GM21576 (cell line): ENCODE measurements at regions not wholly inside any gene's neighbourhood (a gene's known extent, or its start where the extent isn't known, plus 50 kb on each side); places are given as distances from the start of the nearest gene placed in this dataset.

Source experiments
- ATAC-seq: cut with Tn5 transposase; IDR thresholded peaks from one replicate; pipeline ENCODE4 v1.9.1; 2021; ENCODE audit warnings: mild to moderate bottlenecking, moderate library complexity; ENCODE audit not compliant: unreplicated experiment

DNA sequence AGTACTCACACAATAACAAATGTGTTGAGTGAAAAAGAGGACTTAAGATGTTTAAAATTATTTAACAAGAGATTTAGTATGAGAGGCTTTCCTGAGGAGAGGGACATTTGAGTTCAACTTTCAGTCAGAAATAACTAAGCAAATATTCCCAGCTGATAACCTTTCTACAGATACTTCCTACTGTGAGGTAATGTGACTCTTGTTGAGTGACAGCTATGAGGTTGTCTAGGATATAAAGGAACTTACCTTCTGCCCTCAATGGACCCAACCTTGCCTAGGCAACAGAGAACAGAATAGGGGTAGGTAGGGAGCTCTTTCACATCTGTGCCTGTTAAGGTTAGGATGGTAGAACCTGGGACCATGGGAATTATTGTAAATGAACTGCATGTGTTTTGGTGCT, 54.7 kb downstream of the GLUD2 start:
- no peak for ATAC-seq

DNA sequence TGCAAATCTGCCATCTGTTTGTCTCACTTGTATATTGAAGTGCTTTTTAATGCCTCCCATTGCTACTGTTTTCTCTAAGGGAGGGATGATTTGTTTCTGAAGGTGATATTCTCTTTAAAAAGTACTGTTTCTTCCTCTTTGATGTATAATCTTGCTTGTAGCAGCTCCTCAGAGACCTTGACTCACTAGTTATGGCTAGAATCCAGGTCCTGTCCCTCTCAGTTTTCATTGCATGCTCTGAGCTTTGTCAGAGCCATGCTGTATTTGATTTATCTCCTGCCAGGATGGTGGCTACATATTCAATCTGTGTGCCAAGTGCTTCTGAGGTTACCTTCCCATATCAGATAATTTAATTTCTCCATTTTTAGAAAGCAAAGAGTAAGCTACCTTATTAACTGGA, 56.0 kb downstream of the GLUD2 start:
- ATAC-seq: no peak

DNA sequence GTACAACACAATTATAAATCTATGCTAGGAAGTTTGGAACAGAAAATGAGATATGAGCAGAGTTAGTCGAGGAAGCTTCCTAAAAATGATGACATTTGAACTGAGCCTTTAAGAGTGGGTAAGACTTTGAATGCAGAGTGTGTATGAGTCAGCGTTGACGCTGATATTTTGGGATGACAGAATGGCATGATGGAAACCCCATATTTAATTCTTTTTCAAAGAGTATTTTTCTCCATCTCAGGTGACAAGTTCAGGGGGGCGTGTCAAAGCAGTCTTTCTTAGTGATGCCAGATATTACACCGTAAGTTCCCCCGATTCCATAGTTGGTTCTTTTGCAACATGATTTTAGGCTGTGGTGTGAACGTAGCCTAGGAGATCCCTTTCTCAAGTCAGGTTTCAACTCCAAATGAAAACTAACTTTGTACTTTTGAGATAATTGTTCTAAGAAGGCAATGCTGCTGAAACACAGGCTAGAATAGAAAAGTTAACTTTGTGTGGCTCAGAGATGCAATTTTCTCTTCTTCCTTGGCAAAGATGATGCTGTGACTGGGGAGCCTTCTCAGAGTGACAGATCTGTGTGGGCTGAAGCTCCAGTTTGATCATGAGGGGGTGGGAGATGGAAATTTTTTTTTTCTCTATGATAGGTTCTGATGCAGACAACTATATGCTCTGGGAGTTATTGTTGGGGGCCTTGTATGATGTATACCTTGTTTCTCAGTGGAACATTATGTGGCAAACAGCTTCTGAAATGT, 59.2 kb downstream of the GLUD2 start:
- ATAC-seq: no peak

DNA sequence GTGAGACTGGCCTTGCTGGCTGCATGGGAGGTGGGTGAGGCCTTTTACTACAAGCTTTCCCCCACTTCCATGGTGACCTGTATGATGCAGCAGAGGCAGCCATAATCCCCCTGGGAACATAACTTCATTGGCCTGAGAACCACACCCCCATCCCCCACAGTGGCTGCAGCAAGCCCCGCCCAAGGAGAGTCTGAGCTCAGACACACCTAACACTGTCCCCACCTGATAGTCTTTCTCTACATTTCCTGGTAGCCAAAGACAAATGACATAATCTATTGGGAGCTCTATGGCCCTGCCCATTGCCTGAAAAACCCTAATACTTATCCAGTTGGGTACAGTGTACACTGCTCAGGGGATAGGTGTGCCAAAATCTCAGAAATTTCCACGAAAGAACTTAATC, 62.6 kb downstream of the GLUD2 start:
- no peak for ATAC-seq

DNA sequence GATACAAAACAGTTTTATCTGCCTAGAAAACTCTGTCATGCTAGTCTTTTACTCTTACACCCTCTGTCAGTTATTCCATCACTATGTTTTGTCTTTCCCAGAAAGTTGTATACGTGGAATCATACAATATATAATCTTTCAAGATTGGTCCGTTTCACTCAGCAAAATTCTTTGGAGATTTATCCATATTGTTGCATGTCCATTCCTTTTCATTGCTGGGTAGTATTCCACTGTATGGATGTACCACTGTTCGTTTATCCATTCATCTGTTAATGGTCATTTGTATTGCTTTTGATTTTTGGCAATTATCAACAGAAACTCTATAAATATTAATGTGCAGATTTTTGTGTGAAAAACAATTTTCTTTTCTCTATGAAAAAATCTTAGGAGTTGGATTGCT, 63.1 kb downstream of the GLUD2 start:
- no peak for ATAC-seq

DNA sequence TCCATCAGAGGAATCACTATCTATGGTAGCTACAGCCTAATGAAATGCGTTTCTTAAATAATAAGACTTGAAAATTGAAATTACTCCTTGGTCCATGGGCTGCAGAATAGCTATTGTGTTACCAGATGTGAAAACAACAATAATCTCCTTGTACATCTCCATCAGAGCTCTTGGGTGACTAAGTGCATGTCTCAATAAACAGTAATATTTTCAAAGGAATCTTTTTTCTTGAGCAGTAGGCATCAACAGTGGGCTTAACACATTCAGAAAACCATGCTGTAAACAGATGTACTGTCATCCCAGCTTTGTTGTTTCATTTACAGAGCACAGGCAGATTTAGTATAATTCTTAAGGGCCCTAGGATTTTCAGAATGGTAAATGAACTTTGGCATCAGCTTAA, 67.3 kb downstream of the GLUD2 start:
- ATAC-seq: no peak

DNA sequence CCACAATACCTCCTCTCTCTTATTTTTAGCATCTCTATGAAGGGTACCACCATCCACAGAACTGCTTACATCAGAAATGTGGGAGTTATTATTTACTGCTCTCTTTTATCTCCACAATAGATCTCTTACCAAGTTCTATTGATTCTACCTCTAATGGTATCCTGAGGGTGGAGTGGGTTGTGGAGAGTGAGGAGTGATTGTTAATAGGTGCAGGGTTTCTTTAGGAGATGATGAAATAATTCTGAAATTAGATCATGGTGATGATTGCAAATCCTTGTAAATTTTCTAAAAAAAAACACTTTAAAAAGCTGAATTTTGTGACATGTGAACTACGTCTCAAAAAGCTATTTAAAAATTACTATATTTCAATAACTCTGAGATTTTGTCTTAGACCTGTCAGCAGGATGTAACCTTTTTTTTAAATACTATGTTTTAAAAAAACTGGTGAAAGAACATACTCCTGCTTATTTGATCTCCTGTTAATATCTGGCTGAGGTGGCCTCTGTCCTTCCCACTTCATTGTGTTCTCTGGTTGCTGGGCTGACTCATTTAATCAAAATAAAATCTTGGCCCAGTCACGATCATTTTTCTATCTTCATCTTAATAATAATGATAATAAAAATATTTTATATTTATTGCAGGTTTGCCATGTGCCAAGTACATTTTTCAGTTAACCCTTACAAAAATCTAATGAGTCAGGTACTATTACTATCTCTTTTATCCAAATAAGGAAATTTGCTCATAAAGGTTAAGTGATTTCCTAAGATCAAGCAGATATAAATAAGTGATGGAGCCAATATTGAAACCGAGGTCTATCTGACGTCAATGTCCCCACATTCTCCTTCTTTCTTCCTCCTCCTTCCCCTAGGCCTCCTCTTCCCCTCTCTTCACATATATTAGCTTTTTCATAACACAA, 73.5 kb downstream of the GLUD2 start:
- no peak for ATAC-seq

DNA sequence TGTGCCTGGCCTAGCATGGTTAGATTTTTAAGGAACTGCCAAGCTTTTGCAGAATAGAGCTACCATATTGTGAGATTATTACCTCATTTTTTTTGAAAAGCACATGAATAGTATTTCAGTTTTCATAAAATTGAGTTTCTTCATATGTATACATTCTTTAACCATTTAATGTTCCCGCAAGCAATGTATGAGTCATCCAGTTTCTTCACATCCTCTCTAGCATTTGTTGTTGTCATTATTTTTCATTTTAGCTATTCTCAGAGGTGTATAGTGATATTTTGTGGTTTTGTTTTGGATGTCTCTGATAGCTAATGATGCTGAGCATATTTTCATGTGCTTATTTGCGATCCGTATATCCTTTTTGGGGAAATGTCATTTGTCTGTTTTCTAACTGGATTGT, 74.9 kb downstream of the GLUD2 start:
- ATAC-seq: no peak

DNA sequence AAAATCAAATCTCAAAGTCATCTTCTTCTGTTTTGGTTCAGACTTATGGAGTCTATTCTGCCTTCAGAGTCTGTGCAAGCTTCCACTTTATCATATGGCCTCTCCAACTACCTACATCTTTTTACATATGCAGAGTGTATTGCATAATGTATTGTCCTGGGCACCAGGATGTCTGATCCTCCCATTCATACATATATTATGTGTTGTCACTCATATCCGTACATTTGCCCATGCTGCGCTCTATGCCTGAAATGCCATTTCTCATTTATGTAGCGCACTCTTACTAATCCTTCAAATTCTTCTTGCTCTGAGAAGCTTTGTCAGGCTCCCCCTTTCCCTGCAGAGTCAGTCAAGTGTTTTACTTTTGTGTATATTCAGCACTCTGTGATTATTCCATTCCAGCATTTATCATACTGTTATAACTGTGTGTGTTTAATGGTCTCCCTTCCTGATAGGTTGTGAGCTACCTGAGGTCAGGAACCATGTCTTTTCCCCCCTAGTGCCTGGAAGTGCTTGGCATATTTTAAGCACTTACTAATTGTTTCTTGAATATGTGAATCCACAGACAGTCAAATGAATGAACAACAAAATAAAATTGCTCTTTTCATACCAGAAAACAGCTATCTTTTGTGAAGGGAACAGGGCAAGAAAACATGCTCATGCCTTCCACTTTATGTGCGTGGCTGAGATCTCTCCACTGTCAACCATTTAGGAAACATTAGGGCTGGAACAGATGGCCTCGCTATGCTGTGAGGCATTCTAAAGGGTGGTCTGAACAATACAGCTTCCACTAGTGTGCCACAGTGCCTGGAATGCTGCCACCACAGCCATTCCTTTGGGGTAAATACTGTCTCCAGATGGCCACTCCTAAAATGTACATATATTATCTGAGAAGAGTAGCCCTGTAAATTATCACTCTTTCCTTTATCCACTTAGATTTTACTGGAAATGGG, 81.8 kb downstream of the GLUD2 start:
- ATAC-seq: no peak

DNA sequence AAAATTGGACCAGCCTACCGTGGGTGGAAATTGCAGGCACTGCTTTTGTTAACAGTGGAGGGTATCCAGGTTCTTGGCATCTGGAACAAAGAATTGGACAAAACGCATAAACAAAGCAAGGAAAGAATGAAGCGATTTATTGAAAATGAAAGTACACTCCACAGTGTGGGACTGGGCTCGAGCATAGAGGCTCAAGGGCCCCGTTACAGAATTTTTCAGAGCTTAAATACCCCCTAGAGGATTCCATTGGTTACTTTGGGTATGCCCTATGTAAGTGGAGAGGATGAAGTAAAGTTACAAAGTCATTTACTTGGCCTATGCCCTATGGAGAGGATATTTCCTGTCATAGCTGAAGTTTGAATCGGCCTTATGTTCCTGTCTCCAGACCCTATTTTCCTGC, 85.3 kb downstream of the GLUD2 start:
- ATAC-seq: no peak

DNA sequence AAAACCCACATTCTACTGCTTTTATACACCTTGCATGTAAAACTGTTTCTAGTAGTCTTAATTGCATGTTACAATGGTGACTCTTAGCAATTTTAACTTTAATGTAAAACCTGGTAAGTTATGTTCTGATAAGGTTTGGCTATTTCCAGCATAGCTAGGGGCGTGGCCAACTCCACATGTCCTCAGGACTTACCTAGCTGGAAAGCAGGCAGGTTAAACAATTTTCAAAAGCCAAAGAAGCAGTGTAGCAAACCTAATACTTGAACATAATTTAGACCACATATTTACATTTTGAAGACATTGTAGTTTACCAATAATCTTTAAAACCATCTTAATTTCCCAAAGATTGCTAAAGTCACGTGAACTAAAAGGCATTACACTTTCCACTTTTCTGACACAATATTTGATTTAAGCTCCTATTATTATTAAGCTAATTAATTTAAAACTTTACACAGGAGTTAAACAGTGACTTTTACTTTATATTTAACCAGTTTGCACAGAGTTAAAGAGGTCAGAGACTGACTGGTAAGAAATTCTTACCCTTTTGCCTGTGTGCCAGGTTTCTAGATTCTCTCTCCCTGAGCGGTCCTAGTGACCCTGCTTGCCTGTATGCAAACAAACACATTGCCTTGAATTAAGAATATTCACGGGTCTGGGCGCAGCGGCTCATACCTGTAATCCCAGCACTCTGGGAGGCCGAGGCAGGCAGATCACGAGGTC, 88.2 kb downstream of the GLUD2 start:
- no peak for ATAC-seq

DNA sequence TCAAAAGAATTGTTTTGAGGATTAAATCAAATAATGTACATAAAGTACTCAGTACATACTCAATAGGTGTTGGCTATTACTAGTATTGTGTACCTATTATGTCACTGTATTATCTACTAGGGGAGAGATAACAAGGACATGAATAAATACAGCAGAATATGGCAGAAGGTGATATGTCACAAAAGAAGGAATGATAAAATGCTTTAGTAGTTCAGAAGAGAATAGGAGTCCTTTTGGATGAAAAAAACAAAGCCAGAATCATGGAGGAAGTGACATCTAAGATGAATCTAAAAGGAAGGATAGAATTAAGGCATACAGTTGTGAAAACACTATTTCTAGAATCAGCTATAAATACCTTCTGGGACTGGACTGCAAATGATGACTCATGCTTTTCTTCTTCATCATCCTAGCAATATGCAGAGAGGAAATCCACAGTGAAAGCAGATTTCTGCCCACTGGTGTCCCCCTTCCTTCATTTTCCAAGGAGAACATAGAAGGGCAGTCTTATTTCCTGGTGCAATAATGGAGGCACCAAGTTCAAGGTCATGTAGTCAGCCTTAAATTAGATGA, 98.7 kb downstream of the GLUD2 start:
- no peak for ATAC-seq

DNA sequence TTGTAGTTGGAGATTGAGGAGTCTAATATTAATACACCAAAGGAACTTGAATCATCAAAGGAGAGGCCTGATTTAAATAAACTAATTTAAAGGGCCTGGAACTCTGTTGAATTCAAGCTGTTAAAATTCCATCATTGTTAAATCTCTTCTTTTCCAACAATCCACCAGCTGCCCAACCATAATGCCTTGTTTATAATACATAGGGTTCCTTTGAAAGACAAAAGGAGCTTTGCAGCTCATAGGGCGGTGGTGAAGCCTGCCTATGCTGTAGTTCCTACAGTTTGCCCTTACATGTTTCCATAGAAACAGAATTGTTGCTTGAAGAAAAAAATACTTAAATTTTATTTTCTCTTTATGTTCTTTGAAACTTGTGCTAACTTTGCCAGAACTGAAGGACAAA, 102.8 kb downstream of the GLUD2 start:
- no peak for ATAC-seq

DNA sequence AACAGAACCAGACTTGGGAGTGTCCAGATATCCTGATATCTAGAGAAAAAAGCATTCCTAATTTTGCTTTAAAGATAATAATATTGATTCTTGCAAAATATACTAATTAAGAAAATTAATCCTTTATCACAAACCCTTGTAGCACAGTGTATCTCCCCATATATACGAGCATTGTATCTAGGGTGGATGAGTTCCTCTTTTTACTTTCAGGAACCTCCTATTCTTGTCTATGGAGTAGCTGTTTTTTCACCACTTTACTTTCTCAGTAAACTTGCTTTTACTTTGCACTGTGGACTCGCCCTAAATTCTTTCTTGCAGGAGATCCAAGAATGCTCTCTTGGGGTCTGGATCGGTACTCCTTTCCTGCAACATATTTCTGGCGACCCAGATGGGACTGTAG, 103.9 kb downstream of the GLUD2 start:
- ATAC-seq: peak; percentile 88

DNA sequence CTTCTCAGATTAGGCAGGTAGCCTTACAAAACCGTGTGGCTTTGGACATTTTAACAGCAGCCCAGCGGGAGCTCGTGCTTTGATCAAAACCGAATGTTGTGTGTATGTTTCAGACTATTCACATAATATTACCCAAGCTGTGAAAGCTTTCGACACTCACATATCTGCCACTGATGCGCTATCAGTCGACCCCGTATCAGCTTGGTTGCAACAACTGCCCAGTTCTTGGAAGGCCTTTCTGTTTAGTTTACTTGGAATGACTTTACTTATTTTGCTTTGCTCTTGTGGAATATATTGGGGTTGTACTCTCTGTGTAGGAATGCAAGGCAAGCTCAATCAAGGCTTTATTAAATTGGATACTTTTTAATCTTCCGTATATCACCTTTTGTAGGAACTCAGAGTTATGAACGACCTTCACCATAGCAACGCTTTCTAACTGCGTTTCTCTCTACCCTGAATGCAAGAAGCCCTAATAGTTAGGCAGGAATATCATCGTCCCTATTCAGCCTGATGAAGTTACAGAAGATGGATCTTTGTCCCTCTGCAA, 107.5 kb downstream of the GLUD2 start:
- no peak for ATAC-seq

DNA sequence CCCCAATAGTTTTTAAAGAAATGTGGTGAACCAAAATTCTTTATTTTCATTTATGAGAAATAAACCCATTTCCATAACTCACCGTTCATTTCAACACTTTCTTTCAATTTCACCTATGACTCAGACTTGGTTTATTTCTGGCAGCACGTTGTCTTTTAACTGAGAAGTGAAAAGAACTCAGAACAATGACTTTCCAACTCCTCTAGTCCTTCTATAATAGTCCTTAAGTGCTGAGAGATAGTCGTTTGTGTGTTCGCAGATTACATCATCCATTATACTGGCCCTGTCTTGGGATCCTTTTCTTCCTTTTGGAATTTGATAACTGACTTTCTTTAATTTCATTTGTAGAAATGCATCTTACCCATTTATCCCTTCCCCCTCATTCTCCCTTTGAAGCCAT, 113.6 kb downstream of the GLUD2 start:
- peak; percentile 80 for ATAC-seq

DNA sequence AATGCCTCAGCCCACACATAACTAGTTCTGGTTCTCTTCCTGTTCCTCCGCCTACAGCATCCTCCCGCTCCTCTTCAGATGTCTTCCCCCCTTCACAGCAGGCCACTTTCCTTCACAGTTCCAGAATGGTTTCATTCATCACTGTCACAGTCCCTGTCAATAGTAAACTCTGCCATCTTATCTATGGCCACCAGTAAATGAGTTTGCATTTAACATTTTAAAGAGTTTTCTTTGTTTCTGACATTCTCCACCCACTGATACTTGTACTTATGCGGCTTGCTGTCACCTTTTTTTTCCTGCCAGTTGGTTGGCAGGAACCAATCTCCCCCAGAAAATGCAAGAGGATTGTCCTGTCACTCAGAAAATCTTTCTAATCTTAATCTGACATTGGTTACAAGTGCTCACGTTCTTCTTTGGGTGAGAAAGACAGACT, 114.1 kb downstream of the GLUD2 start:
- ATAC-seq: peak; percentile 49

DNA sequence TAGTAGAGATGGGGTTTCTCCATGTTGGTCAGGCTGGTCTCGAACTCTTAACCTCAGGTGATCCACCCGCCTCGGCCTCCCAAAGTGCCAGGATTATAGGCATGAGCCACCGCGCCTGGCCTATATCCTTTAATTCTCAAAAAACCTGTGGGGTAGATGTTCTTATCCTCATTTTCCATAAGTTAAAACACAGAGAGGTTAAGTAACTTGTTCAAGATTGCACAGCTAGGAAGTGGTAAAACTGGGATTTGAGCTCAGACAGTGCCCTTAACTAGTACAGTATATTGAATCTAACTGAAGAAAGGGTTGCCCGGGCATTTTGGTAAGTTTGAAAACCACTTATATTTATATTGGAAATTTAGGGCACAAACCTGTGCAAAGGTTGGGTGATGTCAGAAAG, 116.0 kb downstream of the GLUD2 start:
- no peak for ATAC-seq

DNA sequence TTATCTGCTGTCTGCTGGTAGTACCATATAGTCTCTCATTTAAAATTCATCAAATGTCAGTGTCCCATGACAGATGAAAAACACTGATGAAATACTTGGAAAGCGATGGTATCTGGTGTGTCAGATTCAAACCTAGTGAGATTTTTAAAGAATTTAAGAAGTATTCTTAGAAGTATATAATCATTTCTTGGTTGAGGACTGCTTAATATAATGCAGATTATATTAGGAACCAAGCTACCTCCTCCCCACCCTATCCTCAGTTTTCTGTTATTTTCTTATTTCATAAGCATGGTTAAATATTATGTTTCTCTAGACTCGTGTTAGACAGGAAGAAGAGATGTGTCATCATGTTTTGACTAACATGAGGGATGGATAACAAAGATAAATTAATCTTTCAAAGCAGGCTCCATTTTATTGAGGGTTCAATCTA, 118.5 kb downstream of the GLUD2 start:
- ATAC-seq: no peak
